Stimulated activated effector memory CD8-positive, alpha-beta T cell treated with anti-CD3 and anti-CD28 coated beads, Interleukin-12 subunit alpha, Interleukin-12 subunit beta, amount 100 ng/mL, for 72 hours (primary cell): ENCODE measurements at regions not wholly inside any gene's neighbourhood (a gene's known extent, or its start where the extent isn't known, plus 50 kb on each side); places are given as distances from the start of the nearest gene placed in this dataset.
"Not testable (repeated sequence)": the region's sequence is repeated elsewhere in the genome, so short reads cannot be mapped to it uniquely, and the experiment has no call there.

Experiments used
- ATAC-seq: fragments of 150-1000 bp; cut with Tn5 transposase; 2 replicates; pipeline ENCODE4 v1.10.0; 2021
- DNase-seq, 2 donors: peaks; one replicate each; pipeline ENCODE4 v3.0.0; 2021 to 2022; ENCODE audit warnings: low spot score in 2 of 2
- H3K27ac Mint-ChIP-seq: one replicate; pipeline ENCODE4 v1.8.0; 2022; ENCODE audit warnings: mild to moderate bottlenecking, mixed read lengths
- H3K36me3 Mint-ChIP-seq: one replicate; pipeline ENCODE4 v1.8.0; 2022; ENCODE audit warnings: mild to moderate bottlenecking, mixed read lengths
- H3K4me1 Mint-ChIP-seq: one replicate; pipeline ENCODE4 v1.8.0; 2022; ENCODE audit warnings: mixed read lengths
- H3K4me3 Mint-ChIP-seq: one replicate; pipeline ENCODE4 v1.8.0; 2022; ENCODE audit warnings: mild to moderate bottlenecking, mixed read lengths
- H3K9me3 Mint-ChIP-seq: one replicate; pipeline ENCODE4 v1.8.0; 2022; ENCODE audit warnings: mixed read lengths

- no peaks in the 10 kb centered on the region for H3K36me3 Mint-ChIP-seq
These were observed 716.4 kb downstream of the SEMA5A start for GRCh38 chr5:8829323-8830029.

DNA sequence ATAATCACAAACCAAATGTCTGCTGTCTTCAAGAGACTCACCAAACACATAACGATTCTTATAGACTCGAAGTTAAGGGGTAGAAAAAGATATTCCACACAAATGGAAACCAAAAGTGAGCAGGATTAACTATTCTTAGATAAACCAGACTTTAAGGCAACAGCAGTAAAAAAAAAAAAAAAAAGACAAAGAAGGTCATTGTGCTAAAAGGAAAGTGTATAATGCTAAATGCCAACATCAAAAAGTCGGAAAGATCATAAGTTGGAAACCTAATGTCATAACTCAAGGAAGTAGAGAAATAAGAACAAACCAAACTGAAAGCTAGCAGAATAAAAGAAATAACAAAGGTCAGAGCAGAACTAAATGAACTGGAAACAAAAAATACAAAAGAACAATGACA lies 714.6 kb downstream of the SEMA5A start:
- Mint-ChIP-seq H3K27ac (no peak overlapping the region), H3K4me3 (no peak overlapping the region), H3K36me3 (no peaks in the 10 kb centered on the region), H3K9me3 (peaks cover 4% of the 10 kb centered on the region), H3K4me1 (no peaks in the 10 kb centered on the region)
- no peak for ATAC-seq
- DNase-seq, result no peak

More at GRCh38 chr5:8829323-8830029, 716.4 kb downstream of the SEMA5A start:
- Mint-ChIP-seq H3K4me3 (no peak overlapping the region), H3K27ac (no peak overlapping the region), H3K4me1 (no peaks in the 10 kb centered on the region), H3K9me3 (peaks cover 4% of the 10 kb centered on the region)
- ATAC-seq (no peak), DNase-seq (no peak)

DNA sequence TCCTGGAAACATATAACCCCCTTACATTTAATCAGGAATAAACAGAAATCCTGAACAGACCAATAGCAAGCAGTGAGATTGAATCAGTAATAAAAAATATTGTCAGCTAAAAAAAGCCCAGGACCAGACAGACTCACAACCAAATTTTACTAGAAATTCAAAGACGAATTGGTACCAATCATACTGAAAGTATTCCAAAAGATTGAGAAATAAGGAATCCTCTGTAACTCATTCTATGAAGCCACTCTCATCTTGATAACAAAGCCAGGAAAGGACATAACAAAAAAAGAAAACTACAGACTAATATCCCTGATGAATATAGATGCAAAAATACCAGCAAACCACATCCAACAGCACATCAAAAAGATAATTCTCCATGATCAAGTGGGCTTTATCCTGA lies 714.0 kb downstream of the SEMA5A start:
- H3K27ac Mint-ChIP-seq, result no peak overlapping the region
- H3K36me3 Mint-ChIP-seq, result no peaks in the 10 kb centered on the region
- ATAC-seq (no peak), DNase-seq (no peak)
- H3K4me1 Mint-ChIP-seq, result no peaks in the 10 kb centered on the region
- H3K4me3 Mint-ChIP-seq, result no peak overlapping the region
- H3K9me3 Mint-ChIP-seq, result peaks cover 4% of the 10 kb centered on the region

- H3K4me3 Mint-ChIP-seq, result no peak overlapping the region
- ATAC-seq (no peak), DNase-seq (no peak)
- no peak overlapping the region for H3K27ac Mint-ChIP-seq
- no peaks in the 10 kb centered on the region for H3K36me3 Mint-ChIP-seq
- H3K9me3 Mint-ChIP-seq, result peaks cover 9% of the 10 kb centered on the region
- no peaks in the 10 kb centered on the region for H3K4me1 Mint-ChIP-seq
These were observed 706.4 kb downstream of the SEMA5A start for GRCh38 chr5:8839361-8840055.

- H3K4me1 Mint-ChIP-seq, result no peaks in the 10 kb centered on the region
- peaks cover 9% of the 10 kb centered on the region for H3K9me3 Mint-ChIP-seq
- ATAC-seq (no peak), DNase-seq (no peak)
- no peaks in the 10 kb centered on the region for H3K36me3 Mint-ChIP-seq
- H3K27ac Mint-ChIP-seq, result no peak overlapping the region
- no peak overlapping the region for H3K4me3 Mint-ChIP-seq
These were observed 705.6 kb downstream of the SEMA5A start for GRCh38 chr5:8840237-8840636.

DNA sequence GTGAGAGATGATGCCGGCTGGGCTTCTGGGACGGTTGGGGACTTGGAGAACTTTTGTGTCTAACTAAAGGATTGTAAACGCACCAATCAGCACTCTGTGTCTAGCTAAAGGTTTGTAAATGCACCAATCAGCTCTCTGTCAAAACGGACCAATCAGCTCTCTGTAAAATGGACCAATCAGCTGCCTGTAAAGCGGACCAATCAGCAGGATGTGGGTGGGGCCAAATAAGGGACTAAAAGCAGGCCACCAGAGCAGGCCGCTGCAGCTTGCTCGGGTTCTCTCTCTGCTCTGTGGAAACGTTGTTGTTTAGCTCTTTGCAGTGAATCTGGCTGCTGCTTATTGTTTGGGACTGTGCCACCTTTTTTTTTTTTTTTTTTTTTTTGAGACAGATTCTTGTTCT lies 705.1 kb downstream of the SEMA5A start:
- DNase-seq, ATAC-seq, H3K4me3 Mint-ChIP-seq, H3K36me3 Mint-ChIP-seq, H3K4me1 Mint-ChIP-seq, H3K9me3 Mint-ChIP-seq, H3K27ac Mint-ChIP-seq: not testable (repeated sequence)

DNA sequence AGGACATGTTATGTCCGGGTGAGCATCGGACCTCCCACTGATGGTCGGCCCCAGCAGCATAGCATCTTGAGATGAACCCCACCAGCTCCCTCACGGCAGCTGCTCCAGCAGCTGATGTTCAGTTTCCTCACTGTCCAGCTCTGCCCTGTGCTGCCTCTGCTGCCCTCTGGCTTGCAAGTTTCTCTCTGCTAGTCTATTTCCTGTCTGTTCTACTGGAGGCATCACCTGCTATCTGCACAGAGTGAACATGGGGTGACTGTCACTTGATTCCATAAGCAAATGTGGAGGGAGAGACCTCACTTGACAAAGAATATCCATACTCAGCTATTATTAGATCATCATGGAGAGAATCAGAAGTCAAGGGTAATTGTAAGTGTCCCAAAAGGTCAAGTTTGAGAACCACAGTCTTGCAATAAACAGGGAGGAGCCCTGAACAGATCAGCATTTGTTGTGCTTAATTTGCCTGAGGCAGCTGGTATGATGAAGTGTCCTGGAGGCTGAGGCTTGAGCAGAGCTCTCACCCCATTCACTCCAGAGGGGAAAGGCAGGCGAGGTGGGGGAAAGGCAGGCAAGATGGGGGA lies 702.8 kb downstream of the SEMA5A start:
- no peak overlapping the region for H3K4me3 Mint-ChIP-seq
- DNase-seq (no peak), ATAC-seq (no peak)
- no peaks in the 10 kb centered on the region for H3K36me3 Mint-ChIP-seq
- H3K9me3 Mint-ChIP-seq, result peaks cover 7% of the 10 kb centered on the region
- H3K27ac Mint-ChIP-seq, result no peak overlapping the region
- no peaks in the 10 kb centered on the region for H3K4me1 Mint-ChIP-seq

- no peaks in the 10 kb centered on the region for H3K4me1 Mint-ChIP-seq
- H3K36me3 Mint-ChIP-seq, result no peaks in the 10 kb centered on the region
- H3K4me3 Mint-ChIP-seq, result no peak overlapping the region
- DNase-seq, result no peak
- no peak for ATAC-seq
- peaks cover 10% of the 10 kb centered on the region for H3K9me3 Mint-ChIP-seq
- H3K27ac Mint-ChIP-seq, result no peak overlapping the region
These were observed 702.1 kb downstream of the SEMA5A start for GRCh38 chr5:8843771-8844170.

GRCh38 chr5:8844206-8844605 lies 701.7 kb downstream of the SEMA5A start:
- Mint-ChIP-seq H3K4me1 (no peaks in the 10 kb centered on the region), H3K36me3 (no peaks in the 10 kb centered on the region), H3K4me3 (no peak overlapping the region), H3K27ac (no peak overlapping the region), H3K9me3 (peaks cover 10% of the 10 kb centered on the region)
- ATAC-seq (no peak), DNase-seq (no peak)

DNA sequence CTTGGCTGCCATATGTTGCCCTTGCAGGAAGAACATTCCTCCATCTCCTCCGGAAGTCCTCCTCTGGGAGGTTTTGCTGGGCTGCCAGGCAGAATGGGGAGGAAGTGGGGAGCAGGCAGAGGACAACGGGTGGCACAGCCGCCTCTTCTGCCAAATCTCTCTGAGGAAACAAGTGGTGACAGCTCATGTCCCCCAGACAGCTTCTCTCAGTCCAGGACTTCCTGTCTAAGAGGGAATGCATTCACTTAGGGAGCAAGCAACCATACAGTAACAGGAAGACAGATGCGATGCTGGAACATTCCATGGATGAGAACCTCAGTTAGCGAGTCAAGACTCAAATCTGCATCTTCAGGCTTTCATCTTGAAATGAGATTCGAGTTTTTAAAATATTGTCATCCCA lies 701.0 kb downstream of the SEMA5A start:
- H3K36me3 Mint-ChIP-seq, result no peaks in the 10 kb centered on the region
- H3K4me3 Mint-ChIP-seq, result no peak overlapping the region
- no peak for ATAC-seq
- DNase-seq, result no peak
- H3K9me3 Mint-ChIP-seq, result peaks cover 10% of the 10 kb centered on the region
- no peaks in the 10 kb centered on the region for H3K4me1 Mint-ChIP-seq
- no peak overlapping the region for H3K27ac Mint-ChIP-seq

GRCh38 chr5:8845296-8845695 lies 700.6 kb downstream of the SEMA5A start:
- Mint-ChIP-seq H3K4me1 (no peaks in the 10 kb centered on the region), H3K9me3 (peaks cover 12% of the 10 kb centered on the region), H3K4me3 (no peak overlapping the region), H3K27ac (no peak overlapping the region), H3K36me3 (no peaks in the 10 kb centered on the region)
- ATAC-seq (no peak), DNase-seq (no peak)

DNA sequence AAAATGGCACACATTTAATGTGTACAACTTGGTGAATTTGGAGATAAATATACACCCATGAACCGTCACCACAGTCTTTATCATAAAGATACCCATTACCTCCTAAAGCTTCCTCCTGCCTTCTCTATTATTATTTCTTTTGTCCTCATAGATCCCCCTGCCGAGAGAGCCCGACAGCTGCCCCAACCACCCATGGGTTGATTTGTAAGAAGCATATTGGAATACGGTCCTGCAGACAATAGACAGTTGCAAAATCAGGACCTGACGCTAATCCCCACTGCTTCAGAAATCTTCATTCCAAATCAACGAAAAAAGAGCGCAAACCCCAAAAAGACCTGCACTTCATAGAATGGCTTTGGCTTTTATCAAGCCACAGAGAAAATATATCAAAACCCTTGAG lies 697.5 kb downstream of the SEMA5A start:
- Mint-ChIP-seq H3K4me3 (no peak overlapping the region), H3K4me1 (no peaks in the 10 kb centered on the region), H3K36me3 (no peaks in the 10 kb centered on the region), H3K27ac (no peak overlapping the region), H3K9me3 (peaks cover 13% of the 10 kb centered on the region)
- DNase-seq (no peak), ATAC-seq (no peak)

- ATAC-seq (no peak), DNase-seq (no peak)
- Mint-ChIP-seq H3K4me3 (no peak overlapping the region), H3K36me3 (no peaks in the 10 kb centered on the region), H3K4me1 (no peaks in the 10 kb centered on the region), H3K27ac (no peak overlapping the region), H3K9me3 (peaks cover 12% of the 10 kb centered on the region)
These were observed 696.8 kb downstream of the SEMA5A start for GRCh38 chr5:8848997-8849594.

GRCh38 chr5:8851101-8851500 lies 694.8 kb downstream of the SEMA5A start:
- H3K36me3 Mint-ChIP-seq, result no peaks in the 10 kb centered on the region
- no peaks in the 10 kb centered on the region for H3K4me1 Mint-ChIP-seq
- ATAC-seq, result no peak
- peaks cover 11% of the 10 kb centered on the region for H3K9me3 Mint-ChIP-seq
- no peak for DNase-seq
- H3K4me3 Mint-ChIP-seq, result no peak overlapping the region
- H3K27ac Mint-ChIP-seq, result no peak overlapping the region

DNA sequence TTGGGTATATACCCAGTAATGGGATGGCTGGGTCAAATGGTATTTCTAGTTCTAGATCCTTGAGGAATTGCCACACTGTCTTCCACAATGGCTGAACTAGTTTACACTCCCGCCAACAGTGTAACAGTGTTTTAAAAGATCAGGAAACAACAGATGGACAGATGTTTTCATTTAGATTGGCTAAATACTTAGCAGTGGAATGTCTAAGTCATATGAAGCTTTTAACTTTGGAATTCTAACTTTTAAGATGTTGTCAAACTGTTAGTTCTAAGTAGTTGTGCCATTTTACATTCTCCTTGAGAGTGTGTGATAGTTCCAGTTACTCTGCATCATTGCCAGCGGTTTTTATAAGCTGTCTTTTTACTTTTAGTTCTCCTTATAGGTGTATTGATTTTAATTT lies 688.8 kb downstream of the SEMA5A start:
- H3K9me3 Mint-ChIP-seq, result peaks cover 11% of the 10 kb centered on the region
- no peak for DNase-seq

GRCh38 chr5:8861764-8862163 lies 684.1 kb downstream of the SEMA5A start:
- ATAC-seq, result no peak
- no peaks in the 10 kb centered on the region for H3K36me3 Mint-ChIP-seq
- no peaks in the 10 kb centered on the region for H3K4me1 Mint-ChIP-seq
- peaks cover 11% of the 10 kb centered on the region for H3K9me3 Mint-ChIP-seq
- H3K4me3 Mint-ChIP-seq, result no peak overlapping the region
- no peak overlapping the region for H3K27ac Mint-ChIP-seq
- DNase-seq, result no peak

More for the DNA sequence above, 688.8 kb downstream of the SEMA5A start:
- H3K27ac Mint-ChIP-seq, result no peak overlapping the region
- no peaks in the 10 kb centered on the region for H3K36me3 Mint-ChIP-seq
- no peaks in the 10 kb centered on the region for H3K4me1 Mint-ChIP-seq
- ATAC-seq, result no peak
- H3K4me3 Mint-ChIP-seq, result no peak overlapping the region
